ENCODE measurements at regions not wholly inside any gene's neighbourhood (a gene's known extent, or its start where the extent isn't known, plus 50 kb on each side); places are given as distances from the start of the nearest gene placed in this dataset.

- TF ChIP-seq CTCF (IDR thresholded peaks at IDR 0.05): no peak
- no peak for TF ChIP-seq POLR2A (IDR thresholded peaks at IDR 0.05)
Observed at GRCh38 chr13:21822029-21822428, 151.2 kb downstream of the FGF9 start.
